Omental fat pad (tissue), 3 donors: ENCODE measurements at regions not wholly inside any gene's neighbourhood (a gene's known extent, or its start where the extent isn't known, plus 50 kb on each side); places are given as distances from the start of the nearest gene placed in this dataset.

ENCODE experiments used
- ATAC-seq: fragments of 150-250 bp; one replicate; pipeline ENCODE4 v1.9.1; 2016; ENCODE audit warnings: mild to moderate bottlenecking, moderate library complexity; ENCODE audit not compliant: low FRiP score
- DNase-seq: peaks from one replicate; pipeline ENCODE4 v3.0.0-alpha.2; 2019; ENCODE audit warnings: low spot score
- CTCF ChIP-seq, 3 donors: fragments of 450-650 bp; IDR thresholded peaks; one replicate each; pipeline ENCODE4 v1.5.1; 2016 to 2017; ENCODE audit warnings: antibody characterized with exemption in 3 of 3, mild to moderate bottlenecking in 3 of 3, moderate library complexity in 2 of 3

- ATAC-seq, result no peak
- TF ChIP-seq CTCF (IDR thresholded peaks at IDR 0.05), result no peak
- no peak for DNase-seq
Observed at GRCh38 chr5:21209409-21209808, 1221.4 kb upstream of the CDH18 start.

- ATAC-seq (no peak), DNase-seq (no peak)
- TF ChIP-seq CTCF (IDR thresholded peaks at IDR 0.05), result no peak
Observed at GRCh38 chr5:21199087-21199486, 1211.1 kb upstream of the CDH18 start.

- no peak for ATAC-seq
- no peak for DNase-seq
- TF ChIP-seq CTCF (IDR thresholded peaks at IDR 0.05), result no peak
Observed at GRCh38 chr5:21195145-21195544, 1207.1 kb upstream of the CDH18 start.

GRCh38 chr5:21185536-21185935, 1197.5 kb upstream of the CDH18 start:
- TF ChIP-seq CTCF (IDR thresholded peaks at IDR 0.05), result no peak
- ATAC-seq, result no peak
- no peak for DNase-seq

GRCh38 chr5:21184581-21184980, 1196.6 kb upstream of the CDH18 start:
- ATAC-seq (no peak), DNase-seq (no peak)
- TF ChIP-seq CTCF (IDR thresholded peaks at IDR 0.05), result no peak

GRCh38 chr5:21181609-21182125, 1193.7 kb upstream of the CDH18 start:
- TF ChIP-seq CTCF (IDR thresholded peaks at IDR 0.05), result no peak
- ATAC-seq (no peak), DNase-seq (no peak)

- TF ChIP-seq CTCF (IDR thresholded peaks at IDR 0.05), result no peak
- DNase-seq, result no peak
- ATAC-seq, result no peak
Observed at GRCh38 chr5:21173526-21173925, 1185.5 kb upstream of the CDH18 start.
